Activated T-cell treated with anti-CD3 and anti-CD28 coated beads, Interleukin-2, amount 50 U/mL, for 72 hours (primary cell): ENCODE measurements at regions not wholly inside any gene's neighbourhood (a gene's known extent, or its start where the extent isn't known, plus 50 kb on each side); places are given as distances from the start of the nearest gene placed in this dataset.

Experiments used
- ATAC-seq, 2 donors: fragments of 150-1000 bp; cut with Tn5 transposase; replicated peaks in 1 of 2; 2 replicates each; pipeline ENCODE4 v1.10.0; 2021; ENCODE audit warnings: moderate library complexity in 2 of 2, mild to moderate bottlenecking in 1 of 2
- DNase-seq, 2 donors: peaks; one replicate each; pipeline ENCODE4 v3.0.0; 2021 to 2022; ENCODE audit warnings: mixed read lengths in 1 of 2
- H3K27ac Mint-ChIP-seq: one replicate; pipeline ENCODE4 v1.8.0; 2022; ENCODE audit warnings: mild to moderate bottlenecking, moderate library complexity, mixed read lengths
- H3K27me3 Mint-ChIP-seq: one replicate; pipeline ENCODE4 v1.8.0; 2022; ENCODE audit warnings: low read depth, mixed read lengths
- H3K36me3 Mint-ChIP-seq, 2 donors: one replicate each; pipeline ENCODE4 v1.8.0; 2022; ENCODE audit warnings: mixed read lengths in 2 of 2, mild to moderate bottlenecking in 1 of 2; ENCODE audit not compliant: insufficient read depth in 2 of 2
- H3K4me1 Mint-ChIP-seq: one replicate; pipeline ENCODE4 v1.8.0; 2022; ENCODE audit warnings: low read depth, mixed read lengths
- H3K4me3 Mint-ChIP-seq, 2 donors: one replicate each; pipeline ENCODE4 v1.8.0; 2022; ENCODE audit warnings: mild to moderate bottlenecking in 2 of 2, mixed read lengths in 2 of 2, moderate library complexity in 2 of 2
- H3K9me3 Mint-ChIP-seq, 2 donors: one replicate each; pipeline ENCODE4 v1.8.0; 2022; ENCODE audit warnings: mixed read lengths in 2 of 2

GRCh38 chr1:193697115-193697762, 510.8 kb upstream of the B3GALT2 start:
- Mint-ChIP-seq H3K36me3 (no peaks in the 10 kb centered on the region), H3K4me3 (no peak overlapping the region), H3K4me1 (peaks cover 19% of the 10 kb centered on the region), H3K27ac (no peak overlapping the region), H3K27me3 (no peaks in the 10 kb centered on the region), H3K9me3 (no peaks in the 10 kb centered on the region)
- ATAC-seq (no peak), DNase-seq (no peak)

GRCh38 chr1:193694741-193695140, 508.3 kb upstream of the B3GALT2 start:
- H3K36me3 Mint-ChIP-seq = no peaks in the 10 kb centered on the region
- no peak overlapping the region for H3K27ac Mint-ChIP-seq
- no peaks in the 10 kb centered on the region for H3K4me1 Mint-ChIP-seq
- ATAC-seq (no peak), DNase-seq (no peak)
- H3K9me3 Mint-ChIP-seq = no peaks in the 10 kb centered on the region
- H3K27me3 Mint-ChIP-seq = no peaks in the 10 kb centered on the region
- no peak overlapping the region for H3K4me3 Mint-ChIP-seq

DNA sequence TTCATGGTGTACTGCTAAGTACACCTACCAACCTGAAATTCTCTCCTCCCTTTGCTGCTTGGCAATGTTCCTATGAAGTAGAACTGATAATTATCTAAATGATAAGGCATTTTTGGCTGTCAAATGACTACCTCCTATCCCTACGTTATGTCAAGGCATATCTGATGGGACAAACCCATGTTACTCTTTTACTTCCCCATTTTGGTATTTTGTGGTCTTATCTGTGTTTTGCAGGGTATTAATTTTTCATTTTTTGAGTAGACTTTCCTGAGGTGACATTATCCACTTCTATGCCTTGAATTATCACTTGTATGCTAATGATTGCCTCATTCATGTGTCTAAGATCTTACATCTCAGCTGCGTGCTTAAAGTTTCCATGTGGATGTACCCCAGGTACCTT, 499.6 kb upstream of the B3GALT2 start:
- Mint-ChIP-seq H3K27me3 (no peaks in the 10 kb centered on the region), H3K27ac (no peak overlapping the region), H3K4me1 (no peaks in the 10 kb centered on the region), H3K4me3 (no peak overlapping the region), H3K36me3 (peaks cover 2 to 6% of the 10 kb centered on the region in 2 donors), H3K9me3 (peaks cover 0 to 2% of the 10 kb centered on the region in 2 donors)
- no peak for DNase-seq
- no peak for ATAC-seq

- no peak overlapping the region for H3K4me3 Mint-ChIP-seq
- no peak for ATAC-seq
- H3K36me3 Mint-ChIP-seq = peaks cover 0 to 4% of the 10 kb centered on the region in 2 donors
- no peak for DNase-seq
- H3K9me3 Mint-ChIP-seq = peaks cover 0 to 2% of the 10 kb centered on the region in 2 donors
- H3K4me1 Mint-ChIP-seq = no peaks in the 10 kb centered on the region
- no peak overlapping the region for H3K27ac Mint-ChIP-seq
- no peaks in the 10 kb centered on the region for H3K27me3 Mint-ChIP-seq
These were observed 495.0 kb upstream of the B3GALT2 start for GRCh38 chr1:193681422-193681821.

DNA sequence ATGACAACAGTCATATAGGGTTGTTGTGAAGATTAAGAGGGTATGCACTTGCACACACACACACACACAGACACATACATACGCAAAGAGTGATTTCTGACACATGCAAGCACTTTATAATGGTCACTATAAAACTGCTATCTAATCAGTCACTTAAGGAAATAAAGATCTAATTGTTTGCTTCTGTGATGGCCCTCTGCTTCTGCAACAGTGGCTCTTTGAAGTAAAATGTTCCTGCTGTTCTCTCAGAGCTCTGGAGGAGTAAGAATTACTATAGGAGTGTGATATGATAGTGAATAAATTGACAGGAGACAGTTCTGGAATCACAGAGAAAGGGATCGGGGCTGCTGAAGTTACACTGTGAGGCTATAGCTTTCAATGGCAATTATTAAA, 494.5 kb upstream of the B3GALT2 start:
- Mint-ChIP-seq H3K4me3 (no peak overlapping the region), H3K9me3 (peaks cover 0 to under 1% of the 10 kb centered on the region in 2 donors), H3K4me1 (no peaks in the 10 kb centered on the region), H3K27ac (no peak overlapping the region), H3K36me3 (peaks cover 0 to 2% of the 10 kb centered on the region in 2 donors), H3K27me3 (no peaks in the 10 kb centered on the region)
- no peak for ATAC-seq
- DNase-seq = no peak

DNA sequence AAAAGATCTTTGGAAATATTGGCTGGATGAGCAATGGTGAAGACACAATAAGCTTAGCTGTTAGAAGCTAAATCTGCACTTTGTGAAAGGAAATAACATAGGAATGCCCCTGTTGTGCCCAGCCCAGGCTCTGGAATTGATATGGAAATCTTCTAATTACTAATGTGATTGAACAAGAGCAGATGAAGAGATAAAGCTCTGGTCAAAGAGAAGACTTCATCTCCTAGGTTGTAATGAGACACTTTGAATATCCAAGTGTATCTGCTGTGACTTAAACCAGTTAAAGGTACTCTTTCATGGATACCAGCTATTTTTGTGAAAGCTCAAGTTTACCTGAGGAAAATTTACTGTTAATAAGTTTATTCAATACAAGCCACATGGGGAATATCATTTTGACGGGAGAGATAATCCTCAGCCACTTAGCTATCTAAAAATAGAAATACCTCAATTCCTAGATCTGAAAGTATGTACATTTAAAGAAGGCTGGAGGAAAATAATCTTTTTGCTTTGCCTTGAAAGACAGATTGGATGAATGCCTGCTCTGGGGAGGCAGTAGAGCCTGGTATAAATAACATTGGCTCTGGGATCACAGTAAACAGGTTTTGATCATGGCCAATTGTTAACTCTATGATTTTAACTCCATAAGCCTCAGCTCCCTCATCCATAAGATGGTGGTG, 494.0 kb upstream of the B3GALT2 start:
- H3K9me3 Mint-ChIP-seq = no peaks in the 10 kb centered on the region
- no peak overlapping the region for H3K27ac Mint-ChIP-seq
- DNase-seq (no peak), ATAC-seq (no peak)
- H3K27me3 Mint-ChIP-seq = no peaks in the 10 kb centered on the region
- H3K36me3 Mint-ChIP-seq = no peaks in the 10 kb centered on the region
- no peaks in the 10 kb centered on the region for H3K4me1 Mint-ChIP-seq
- H3K4me3 Mint-ChIP-seq = no peak overlapping the region

- ATAC-seq (peak; percentile 41 to 42), DNase-seq (no peak)
- H3K9me3 Mint-ChIP-seq = no peaks in the 10 kb centered on the region
- peaks cover 6% of the 10 kb centered on the region for H3K4me1 Mint-ChIP-seq
- no peak overlapping the region for H3K4me3 Mint-ChIP-seq
- H3K27ac Mint-ChIP-seq = no peak overlapping the region
- no peaks in the 10 kb centered on the region for H3K36me3 Mint-ChIP-seq
- H3K27me3 Mint-ChIP-seq = no peaks in the 10 kb centered on the region
These were observed 491.5 kb upstream of the B3GALT2 start for GRCh38 chr1:193677874-193678273.

- H3K36me3 Mint-ChIP-seq = no peaks in the 10 kb centered on the region
- no peaks in the 10 kb centered on the region for H3K27me3 Mint-ChIP-seq
These were observed 490.7 kb upstream of the B3GALT2 start for GRCh38 chr1:193676996-193677549.

DNA sequence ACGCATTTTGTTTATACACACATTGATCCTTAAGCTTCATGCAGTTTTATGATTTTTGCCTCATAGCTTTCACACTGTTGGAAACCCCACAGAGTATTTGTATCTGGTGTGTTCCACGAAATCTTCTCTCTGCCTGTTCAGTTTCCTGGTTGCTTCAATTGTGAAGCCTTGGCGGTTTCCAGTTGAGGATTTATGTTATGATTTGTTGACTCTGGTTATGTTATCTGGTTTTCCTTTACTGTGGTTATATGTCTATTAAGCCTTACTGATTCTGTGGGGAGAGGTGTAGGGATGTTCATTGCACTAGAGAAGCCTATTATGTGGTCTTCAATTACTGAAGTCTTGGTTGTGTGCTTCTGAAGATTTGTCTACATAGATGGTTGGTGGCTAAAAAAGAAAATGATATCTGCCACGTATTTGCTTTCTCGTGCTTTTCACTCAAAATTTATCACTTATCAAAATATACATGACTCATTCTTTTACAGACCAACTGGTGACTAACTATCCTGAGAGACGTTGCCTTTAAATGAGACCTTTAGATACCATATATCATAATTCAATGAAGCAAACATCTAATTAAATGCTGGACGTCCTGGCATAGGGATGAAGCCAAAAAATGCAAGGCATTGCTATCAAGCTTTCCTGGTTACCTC, 488.0 kb upstream of the B3GALT2 start:
- Mint-ChIP-seq H3K9me3 (peaks cover 0 to 2% of the 10 kb centered on the region in 2 donors), H3K27me3 (no peaks in the 10 kb centered on the region), H3K4me3 (peak overlapping the region in 1 of 2 donors; percentile 21), H3K4me1 (peaks cover 6% of the 10 kb centered on the region), H3K27ac (no peak overlapping the region), H3K36me3 (no peaks in the 10 kb centered on the region)
- ATAC-seq (no peak), DNase-seq (no peak)

More at GRCh38 chr1:193676996-193677549, 490.7 kb upstream of the B3GALT2 start:
- ATAC-seq = no peak
- Mint-ChIP-seq H3K9me3 (no peaks in the 10 kb centered on the region), H3K4me3 (no peak overlapping the region), H3K27ac (no peak overlapping the region), H3K4me1 (peaks cover 6% of the 10 kb centered on the region)
- DNase-seq = no peak

- Mint-ChIP-seq H3K27me3 (no peaks in the 10 kb centered on the region), H3K27ac (peak overlapping the region; percentile 13), H3K4me1 (no peaks in the 10 kb centered on the region), H3K36me3 (no peaks in the 10 kb centered on the region), H3K9me3 (peaks cover 2 to 7% of the 10 kb centered on the region in 2 donors), H3K4me3 (peak overlapping the region in 1 of 2 donors; percentile 35)
- DNase-seq (no peak), ATAC-seq (no peak)
These were observed 480.2 kb upstream of the B3GALT2 start for GRCh38 chr1:193666485-193667083.

DNA sequence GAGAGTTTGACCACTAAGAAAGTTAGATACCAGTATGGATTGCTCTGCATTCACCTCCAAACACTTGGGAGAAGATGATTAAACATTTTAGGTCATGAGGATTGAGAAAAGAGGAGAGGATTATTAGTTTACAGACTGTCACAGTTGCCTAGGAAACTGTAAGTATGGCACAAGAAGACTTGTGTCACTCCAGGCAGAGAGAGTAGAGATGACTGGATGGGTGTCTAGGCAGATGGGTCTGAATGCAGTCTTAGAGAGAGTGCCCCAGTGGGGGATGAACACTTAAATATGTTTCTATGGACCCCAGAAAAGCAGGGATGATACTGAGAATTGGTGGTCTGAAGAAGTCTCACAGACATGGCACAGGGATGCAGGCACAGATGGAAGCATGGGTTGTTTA, 477.6 kb upstream of the B3GALT2 start:
- no peak for DNase-seq
- peak overlapping the region; percentile 18 for H3K27ac Mint-ChIP-seq
- H3K4me1 Mint-ChIP-seq = no peaks in the 10 kb centered on the region

DNA sequence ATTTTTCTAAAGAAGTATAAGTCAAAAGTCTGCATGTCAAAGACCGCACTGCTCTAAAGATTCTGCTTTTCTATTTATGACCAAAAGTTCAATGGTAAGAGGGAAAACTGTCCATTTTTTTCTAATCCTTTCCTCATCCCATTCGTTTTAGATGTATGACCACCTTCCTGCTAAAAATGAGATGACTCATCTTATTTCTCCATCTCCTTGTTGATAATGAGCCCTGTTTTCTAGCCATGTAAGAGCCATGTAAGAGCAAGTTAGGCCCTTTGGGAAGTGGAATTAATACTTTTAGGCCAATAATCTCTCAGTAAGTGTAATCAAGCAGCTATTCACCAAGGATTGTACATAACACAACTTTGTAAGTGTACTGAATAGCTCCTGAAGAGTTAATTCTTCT, 475.6 kb upstream of the B3GALT2 start:
- ATAC-seq (no peak), DNase-seq (no peak)
- Mint-ChIP-seq H3K27me3 (no peaks in the 10 kb centered on the region), H3K4me1 (no peaks in the 10 kb centered on the region), H3K4me3 (no peak overlapping the region), H3K27ac (no peak overlapping the region), H3K9me3 (peaks cover 0 to 7% of the 10 kb centered on the region in 2 donors), H3K36me3 (no peaks in the 10 kb centered on the region)

More for the DNA sequence above, 477.6 kb upstream of the B3GALT2 start:
- no peaks in the 10 kb centered on the region for H3K27me3 Mint-ChIP-seq
- no peaks in the 10 kb centered on the region for H3K36me3 Mint-ChIP-seq
- H3K4me3 Mint-ChIP-seq = no peak overlapping the region
- peaks cover 0 to 7% of the 10 kb centered on the region in 2 donors for H3K9me3 Mint-ChIP-seq
- ATAC-seq = peak in 1 of 2 donors; percentile 35

GRCh38 chr1:193661385-193661784, 475.0 kb upstream of the B3GALT2 start:
- Mint-ChIP-seq H3K9me3 (peaks cover 0 to 7% of the 10 kb centered on the region in 2 donors), H3K4me3 (no peak overlapping the region), H3K27me3 (no peaks in the 10 kb centered on the region), H3K4me1 (no peaks in the 10 kb centered on the region), H3K27ac (no peak overlapping the region), H3K36me3 (no peaks in the 10 kb centered on the region)
- no peak for ATAC-seq
- no peak for DNase-seq
